Neuronal stem cell (in vitro differentiated cells): ENCODE measurements at regions not wholly inside any gene's neighbourhood (a gene's known extent, or its start where the extent isn't known, plus 50 kb on each side); places are given as distances from the start of the nearest gene placed in this dataset.

ENCODE experiments used
- DNase-seq: peaks from one replicate; pipeline ENCODE4 v3.0.0-alpha.2; 2013; ENCODE audit warnings: low spot score
- H2AFZ ChIP-seq: one replicate; pipeline ENCODE4 v1.6.1; 2013; ENCODE audit warnings: mild to moderate bottlenecking, low read length, inconsistent platforms
- H2AK5ac ChIP-seq: 2 replicates; pipeline ENCODE4 v1.6.1; 2013; ENCODE audit warnings: low read depth, mild to moderate bottlenecking, inconsistent platforms, low read length, moderate library complexity, mixed read lengths
- H2BK120ac ChIP-seq: 2 replicates; pipeline ENCODE4 v1.6.1; 2013; ENCODE audit warnings: low read depth, mild to moderate bottlenecking, inconsistent platforms, low read length, moderate library complexity, mixed read lengths
- H2BK12ac ChIP-seq: one replicate; pipeline ENCODE4 v1.6.1; 2013; ENCODE audit warnings: low read length, inconsistent platforms
- H2BK15ac ChIP-seq: 2 replicates; pipeline ENCODE4 v1.6.1; 2013; ENCODE audit warnings: mild to moderate bottlenecking, low read length, inconsistent platforms, mixed read lengths
- H2BK5ac ChIP-seq: one replicate; pipeline ENCODE4 v1.6.1; 2013; ENCODE audit warnings: inconsistent platforms, mild to moderate bottlenecking, low read length, moderate library complexity
- H3K14ac ChIP-seq: one replicate; pipeline ENCODE4 v1.6.1; 2013; ENCODE audit warnings: low read length, inconsistent platforms
- H3K18ac ChIP-seq: 2 replicates; pipeline ENCODE4 v1.6.1; 2013; ENCODE audit warnings: low read length, inconsistent platforms
- H3K23ac ChIP-seq: 2 replicates; pipeline ENCODE4 v1.6.1; 2013; ENCODE audit warnings: low read depth, mild to moderate bottlenecking, mixed read lengths, low read length, inconsistent platforms; ENCODE audit not compliant: poor library complexity
- H3K27ac ChIP-seq: replicated peaks from 3 replicates; pipeline ENCODE4 v1.5.1; 2013; ENCODE audit warnings: low read length, inconsistent platforms
- H3K27me3 ChIP-seq, 3 experiments: 2 replicates each; pipeline ENCODE4 v1.6.1; 2013; ENCODE audit warnings: low read length in 3 of 3, mild to moderate bottlenecking in 2 of 3, inconsistent platforms in 1 of 3, low read depth in 1 of 3, mixed read lengths in 1 of 3, moderate library complexity in 1 of 3; ENCODE audit not compliant: control insufficient read depth in 3 of 3, insufficient read depth in 3 of 3
- H3K36me3 ChIP-seq, 2 donors: replicated peaks in 1 of 2; 2 replicates each; pipeline ENCODE4 v1.6.1; 2013; ENCODE audit warnings: low read length in 2 of 2; ENCODE audit not compliant: control insufficient read depth in 2 of 2, insufficient read depth in 2 of 2
- H3K4ac ChIP-seq: 2 replicates; pipeline ENCODE4 v1.6.1; 2013; ENCODE audit warnings: inconsistent platforms, mild to moderate bottlenecking, low read length, moderate library complexity
- H3K4me1 ChIP-seq, 2 donors: 1 replicate in 1 of 2; 2 replicates in 1 of 2; pipeline ENCODE4 v1.6.1; 2013; ENCODE audit warnings: low read length in 2 of 2, low read depth in 1 of 2; ENCODE audit not compliant: control insufficient read depth in 2 of 2, insufficient read depth in 1 of 2
- H3K4me2 ChIP-seq: one replicate; pipeline ENCODE4 v1.6.1; 2013; ENCODE audit warnings: mild to moderate bottlenecking, low read length, inconsistent platforms; ENCODE audit not compliant: insufficient read depth, poor library complexity, severe bottlenecking
- H3K4me3 ChIP-seq, 2 donors: 2 replicates each; pipeline ENCODE4 v1.5.1; 2013; ENCODE audit warnings: low read length in 2 of 2, mild to moderate bottlenecking in 2 of 2, inconsistent platforms in 1 of 2, moderate library complexity in 1 of 2
- H3K79me1 ChIP-seq: one replicate; pipeline ENCODE4 v1.6.1; 2013; ENCODE audit warnings: low read depth, mild to moderate bottlenecking, inconsistent platforms, low read length, moderate library complexity
- H3K9ac ChIP-seq: one replicate; pipeline ENCODE4 v1.6.1; 2013; ENCODE audit warnings: mild to moderate bottlenecking, low read depth, low read length, inconsistent platforms; ENCODE audit not compliant: poor library complexity
- H3K9me3 ChIP-seq, 2 donors: replicated peaks in 1 of 2; 2 replicates each; pipeline versions ENCODE3 to v1.6.1; 2013; ENCODE audit warnings: low read length in 2 of 2, mild to moderate bottlenecking in 2 of 2, inconsistent platforms in 1 of 2, low read depth in 1 of 2, mixed read lengths in 1 of 2, moderate library complexity in 1 of 2; ENCODE audit not compliant: control insufficient read depth in 2 of 2, insufficient read depth in 1 of 2
- H4K8ac ChIP-seq: one replicate; pipeline ENCODE4 v1.6.1; 2013; ENCODE audit warnings: low read depth, mild to moderate bottlenecking, inconsistent platforms, low read length, moderate library complexity
- H4K91ac ChIP-seq: one replicate; pipeline ENCODE4 v1.6.1; 2013; ENCODE audit warnings: low read length, low read depth, mild to moderate bottlenecking, inconsistent platforms; ENCODE audit not compliant: poor library complexity

DNA sequence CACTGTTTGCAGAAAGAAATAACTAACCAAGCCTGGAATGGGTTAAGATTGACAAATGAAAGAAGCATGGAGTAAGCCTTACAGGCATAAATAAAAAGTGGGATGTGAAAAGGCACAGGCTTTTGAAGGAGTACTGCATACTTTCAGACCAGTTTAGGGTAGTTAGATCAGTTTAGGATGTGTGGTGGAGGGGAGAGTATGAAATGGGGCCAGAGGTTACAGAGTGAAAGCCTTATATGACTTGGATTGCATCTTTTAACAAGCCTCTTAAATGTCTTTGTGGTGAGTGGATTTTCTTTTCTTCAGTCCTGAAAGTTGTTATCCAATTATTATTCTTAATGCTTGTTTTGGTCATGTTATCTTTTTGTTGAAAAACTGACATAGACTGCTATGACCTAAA, 52.2 kb upstream of the TRHDE start:
- H3K79me1 ChIP-seq: no peaks in the 10 kb centered on the region
- no peak overlapping the region for H2BK5ac ChIP-seq
- H3K27ac ChIP-seq: no peak overlapping the region
- H3K23ac ChIP-seq: no peak overlapping the region
- no peak for DNase-seq
- no peak overlapping the region for H4K8ac ChIP-seq
- H3K9me3 ChIP-seq: no peaks in the 10 kb centered on the region
- H2AFZ ChIP-seq: no peak overlapping the region
- no peaks in the 10 kb centered on the region for H3K36me3 ChIP-seq
- no peak overlapping the region for H4K91ac ChIP-seq
- H2BK12ac ChIP-seq: no peak overlapping the region
- H3K4ac ChIP-seq: no peak overlapping the region
- no peak overlapping the region for H3K18ac ChIP-seq
- no peaks in the 10 kb centered on the region for H3K4me1 ChIP-seq
- H3K9ac ChIP-seq: no peak overlapping the region
- no peak overlapping the region for H2BK15ac ChIP-seq
- no peak overlapping the region for H2BK120ac ChIP-seq
- no peak overlapping the region for H3K4me2 ChIP-seq
- no peak overlapping the region for H3K14ac ChIP-seq
- H3K27me3 ChIP-seq: no peaks in the 10 kb centered on the region
- H2AK5ac ChIP-seq: no peak overlapping the region
- no peak overlapping the region for H3K4me3 ChIP-seq
